B cell (primary cell): ENCODE measurements at regions not wholly inside any gene's neighbourhood (a gene's known extent, or its start where the extent isn't known, plus 50 kb on each side); places are given as distances from the start of the nearest gene placed in this dataset.
"Not testable (repeated sequence)": the region's sequence is repeated elsewhere in the genome, so short reads cannot be mapped to it uniquely, and the experiment has no call there.

ENCODE experiments used
- ATAC-seq: fragments of 200-7000 bp; cut with Tn5 transposase; one replicate; pipeline ENCODE4 v1.10.0; 2021; ENCODE audit warnings: low read depth, mild to moderate bottlenecking, moderate number of reproducible peaks, moderate library complexity
- CTCF ChIA-PET: fragments of 350-600 bp; sonication (Branson Sonifier 250); formaldehyde crosslinking; loops from one replicate; lab custom pipeline; 2021; ENCODE audit warnings: antibody characterized with exemption, inconsistent platforms; lab: Charles Lee
- POLR2A ChIA-PET: fragments of 350-600 bp; sonication (Branson Sonifier 250); formaldehyde crosslinking; loops from one replicate; lab custom pipeline; 2021; ENCODE audit warnings: antibody characterized with exemption; lab: Charles Lee
- DNase-seq: peaks from one replicate; pipeline ENCODE4 v3.0.0; 2013
- H2AFZ ChIP-seq: 2 replicates; pipeline ENCODE4 v1.6.1; 2012; ENCODE audit warnings: mild to moderate bottlenecking, low read depth, low read length; ENCODE audit not compliant: insufficient read depth, poor library complexity, severe bottlenecking
- H3K27ac ChIP-seq, 2 donors: 1 replicate in 1 of 2; 2 replicates in 1 of 2; pipeline ENCODE4 v1.5.1; 2012 to 2013; ENCODE audit warnings: low read length in 2 of 2, mild to moderate bottlenecking in 2 of 2, moderate library complexity in 1 of 2
- H3K27me3 ChIP-seq, 4 experiments: fragments of 200-600 bp in 1 of 4; sonication (generic) in 1 of 4; replicated peaks in 1 of 4; 1 replicate in 2 of 4; 2 replicates in 2 of 4; pipeline versions ENCODE4 v1.6.1 to v1.7.0; 2013 to 2016; ENCODE audit warnings: low read length in 3 of 4, mild to moderate bottlenecking in 2 of 4, mixed read lengths in 1 of 4, moderate library complexity in 1 of 4; ENCODE audit not compliant: insufficient read depth in 4 of 4, control insufficient read depth in 3 of 4; ENCODE audit errors: control extremely low read depth in 1 of 4
- H3K36me3 ChIP-seq, 2 experiments: replicated peaks in 1 of 2; 1 replicate in 1 of 2; 2 replicates in 1 of 2; pipeline versions ENCODE4 v1.6.1 to v1.7.1; 2013; ENCODE audit warnings: low read length in 1 of 2; ENCODE audit not compliant: insufficient read depth in 2 of 2, control insufficient read depth in 1 of 2; ENCODE audit errors: control extremely low read depth in 1 of 2, extremely low read depth in 1 of 2
- H3K4me1 ChIP-seq, 2 donors: fragments of 200-600 bp in 1 of 2; sonication (generic) in 1 of 2; 1 replicate in 1 of 2; 2 replicates in 1 of 2; pipeline versions ENCODE4 v1.5.1 to v1.6.1; 2013 to 2017; ENCODE audit warnings: low read length in 2 of 2; ENCODE audit not compliant: control insufficient read depth in 2 of 2, insufficient read depth in 2 of 2
- H3K4me2 ChIP-seq: replicated peaks from 2 replicates; pipeline ENCODE3; 2012; ENCODE audit warnings: mild to moderate bottlenecking, low read depth, low read length; ENCODE audit not compliant: poor library complexity, severe bottlenecking
- H3K4me3 ChIP-seq, 5 experiments: fragments of 200-600 bp in 1 of 5; sonication (generic) in 1 of 5; 1 replicate in 3 of 5; 2 replicates in 2 of 5; pipeline versions ENCODE4 v1.5.1 to v1.7.0; 2011 to 2016; ENCODE audit warnings: low read length in 4 of 5, mild to moderate bottlenecking in 4 of 5, low read depth in 2 of 5, control low read depth in 1 of 5, moderate library complexity in 1 of 5; ENCODE audit not compliant: insufficient read depth in 1 of 5; ENCODE audit errors: control extremely low read depth in 1 of 5, extremely low read depth in 1 of 5
- H3K79me2 ChIP-seq: fragments of 200-600 bp; sonication (generic); one replicate; pipeline ENCODE4 v1.6.0; 2016; ENCODE audit warnings: low read length; ENCODE audit not compliant: control insufficient read depth, insufficient read depth
- H3K9ac ChIP-seq: fragments of 200-600 bp; sonication (generic); 2 replicates; pipeline ENCODE4 v1.6.1; 2017; ENCODE audit warnings: mild to moderate bottlenecking, low read length, moderate library complexity
- H3K9me3 ChIP-seq, 3 donors: one replicate each; pipeline versions ENCODE4 v1.6.1 to v1.7.1; 2013; ENCODE audit warnings: low read length in 2 of 3; ENCODE audit not compliant: control insufficient read depth in 2 of 3, insufficient read depth in 1 of 3; ENCODE audit errors: control extremely low read depth in 1 of 3
- H4K20me1 ChIP-seq: 2 replicates; pipeline ENCODE4 v1.6.0; 2012; ENCODE audit warnings: mild to moderate bottlenecking, low read length; ENCODE audit not compliant: insufficient read depth, control insufficient read depth, poor library complexity, severe bottlenecking
- H3K27ac Mint-ChIP-seq: one replicate; pipeline ENCODE4 v1.8.0; 2021; ENCODE audit warnings: mixed read lengths
- H3K27me3 Mint-ChIP-seq: one replicate; pipeline ENCODE4 v1.8.0; 2021; ENCODE audit warnings: mixed read lengths
- H3K4me1 Mint-ChIP-seq: one replicate; pipeline ENCODE4 v1.8.0; 2021; ENCODE audit warnings: mixed read lengths
- H3K4me3 Mint-ChIP-seq: one replicate; pipeline ENCODE4 v1.8.0; 2021; ENCODE audit warnings: mixed read lengths
- H3K9me3 Mint-ChIP-seq: one replicate; pipeline ENCODE4 v1.8.0; 2022; ENCODE audit warnings: mixed read lengths; ENCODE audit not compliant: insufficient read depth
- CTCF ChIP-seq: fragments of 200-600 bp; IDR thresholded peaks from one replicate; pipeline ENCODE4 v1.8.0; 2022; ENCODE audit warnings: antibody characterized with exemption, mild to moderate bottlenecking
- EZH2 ChIP-seq: IDR thresholded peaks from 2 replicates; pipeline ENCODE4 v1.6.1; 2012; ENCODE audit warnings: borderline replicate concordance, low read depth, mild to moderate bottlenecking, moderate library complexity, low read length; ENCODE audit not compliant: insufficient read depth, poor library complexity, severe bottlenecking
- WGBS: methylation state at CpG from one replicate; pipeline ENCODE4 v1.1.5; 2013; ENCODE audit warnings: missing lambda C conversion rate; ENCODE audit not compliant: insufficient coverage; 5-methylcytosine and 5-hydroxymethylcytosine counted together
- intact Hi-C: fragments of 100-400 bp; cut with micrococcal nuclease; formaldehyde crosslinking; loops from one replicate; pipeline ENCODE4 v1.10.0; 2022

GRCh38 chr10:35270100-35270499 lies 66.2 kb upstream of the CCNY start:
- ATAC-seq (no peak), DNase-seq (no peak)
- Histone ChIP-seq H3K27ac (no peak overlapping the region), H3K4me1 (peaks cover 0 to 3% of the 10 kb centered on the region in 2 donors), H3K27me3 (peaks cover 0 to 3% (median 0%) of the 10 kb centered on the region in 4 experiments), H3K4me3 (no peak overlapping the region), H2AFZ (no peak overlapping the region), H3K36me3 (no peaks in the 10 kb centered on the region), H3K9ac (no peak overlapping the region), H3K9me3 (peaks cover 0 to 18% (median 7%) of the 10 kb centered on the region in 3 donors), H4K20me1 (no peaks in the 10 kb centered on the region), H3K4me2 (no peak overlapping the region), H3K79me2 (no peaks in the 10 kb centered on the region)
- ChIA-PET POLR2A (no interaction called here), CTCF (interaction anchor here (0.6 kb wide), 1 partner anchor 53 kb away, joined by 3 read pairs; no protein-coding TSS in a partner anchor)
- H3K4me1 Mint-ChIP-seq: peaks cover 7% of the 10 kb centered on the region
- no peak overlapping the region for H3K4me3 Mint-ChIP-seq
- intact Hi-C loops: no loop called here
- TF ChIP-seq EZH2 (no peak), CTCF (no peak)
- peaks cover 1% of the 10 kb centered on the region for H3K27me3 Mint-ChIP-seq
- no peaks in the 10 kb centered on the region for H3K9me3 Mint-ChIP-seq
- no peak overlapping the region for H3K27ac Mint-ChIP-seq
- WGBS: no CpG with 5 or more reads among the region's 1 CpG

GRCh38 chr10:35271086-35271858 lies 65.0 kb upstream of the CCNY start:
- H3K4me2 ChIP-seq: no peak overlapping the region
- WGBS: 78% methylated on average over 2 of the region's 5 CpGs
- H3K36me3 ChIP-seq: no peaks in the 10 kb centered on the region
- DNase-seq: no peak
- intact Hi-C loops: no loop called here
- no peaks in the 10 kb centered on the region for H4K20me1 ChIP-seq
- H3K27me3 ChIP-seq: peaks cover 0 to 3% (median 0%) of the 10 kb centered on the region in 4 experiments
- ChIA-PET CTCF (no interaction called here), POLR2A (no interaction called here)
- H3K9ac ChIP-seq: no peak overlapping the region
- no peaks in the 10 kb centered on the region for H3K79me2 ChIP-seq
- no peak overlapping the region for H3K4me3 ChIP-seq
- H3K9me3 Mint-ChIP-seq: no peaks in the 10 kb centered on the region
- peaks cover 0 to 18% (median 7%) of the 10 kb centered on the region in 3 donors for H3K9me3 ChIP-seq
- H3K4me1 ChIP-seq: peaks cover 0 to 3% of the 10 kb centered on the region in 2 donors
- H3K27ac Mint-ChIP-seq: no peak overlapping the region
- no peak for ATAC-seq
- no peak overlapping the region for H2AFZ ChIP-seq
- TF ChIP-seq EZH2: no peak
- TF ChIP-seq CTCF: no peak
- H3K27me3 Mint-ChIP-seq: no peaks in the 10 kb centered on the region
- H3K27ac ChIP-seq: no peak overlapping the region
- peaks cover 7% of the 10 kb centered on the region for H3K4me1 Mint-ChIP-seq
- no peak overlapping the region for H3K4me3 Mint-ChIP-seq

- WGBS: no CpG with 5 or more reads among the region's 4 CpGs
- H3K79me2 ChIP-seq, H3K36me3 ChIP-seq, CTCF ChIA-PET, H3K27me3 Mint-ChIP-seq, H3K27me3 ChIP-seq, H3K4me1 ChIP-seq, H2AFZ ChIP-seq, POLR2A ChIA-PET, H3K9me3 Mint-ChIP-seq, ATAC-seq, H3K4me2 ChIP-seq, H3K4me1 Mint-ChIP-seq, H3K27ac Mint-ChIP-seq, H3K4me3 Mint-ChIP-seq, DNase-seq, intact Hi-C loops, H3K27ac ChIP-seq, H4K20me1 ChIP-seq, H3K9ac ChIP-seq, H3K4me3 ChIP-seq: not testable (repeated sequence)
- peaks cover 0 to 18% (median 7%) of the 10 kb centered on the region in 3 donors for H3K9me3 ChIP-seq
These were observed 64.5 kb upstream of the CCNY start for GRCh38 chr10:35271859-35272165.
